DND-41 (cell line): ENCODE measurements at regions not wholly inside any gene's neighbourhood (a gene's known extent, or its start where the extent isn't known, plus 50 kb on each side); places are given as distances from the start of the nearest gene placed in this dataset.

Experiments used
- CTCF ChIP-seq: IDR thresholded peaks from 2 replicates; pipeline ENCODE4 v1.5.1; 2012; ENCODE audit warnings: borderline replicate concordance, low read length, moderate library complexity, mild to moderate bottlenecking; ENCODE audit not compliant: poor library complexity, severe bottlenecking; ENCODE audit errors: extremely low read depth
- EZH2 ChIP-seq: IDR thresholded peaks from 3 replicates; pipeline ENCODE4 v1.6.1; 2012; ENCODE audit warnings: borderline replicate concordance, low read depth, mild to moderate bottlenecking, moderate library complexity, low read length, inconsistent platforms; ENCODE audit not compliant: severe bottlenecking

GRCh38 chrX:16222151-16222550 is 54.9 kb downstream of the MAGEB17 start:
- TF ChIP-seq CTCF (no peak), EZH2 (no peak)
